T-helper 2 cell treated with Interferon-gamma antibody and Interleukin-4, amounts not matched to agents 100 ng/mL and 5 ng/mL, for 36 hours (primary cell): ENCODE measurements at regions not wholly inside any gene's neighbourhood (a gene's known extent, or its start where the extent isn't known, plus 50 kb on each side); places are given as distances from the start of the nearest gene placed in this dataset.

Experiments
- intact Hi-C: fragments of 100-400 bp; cut with micrococcal nuclease; formaldehyde crosslinking; loops from one replicate; pipeline ENCODE4 v1.15.1; 2023

DNA sequence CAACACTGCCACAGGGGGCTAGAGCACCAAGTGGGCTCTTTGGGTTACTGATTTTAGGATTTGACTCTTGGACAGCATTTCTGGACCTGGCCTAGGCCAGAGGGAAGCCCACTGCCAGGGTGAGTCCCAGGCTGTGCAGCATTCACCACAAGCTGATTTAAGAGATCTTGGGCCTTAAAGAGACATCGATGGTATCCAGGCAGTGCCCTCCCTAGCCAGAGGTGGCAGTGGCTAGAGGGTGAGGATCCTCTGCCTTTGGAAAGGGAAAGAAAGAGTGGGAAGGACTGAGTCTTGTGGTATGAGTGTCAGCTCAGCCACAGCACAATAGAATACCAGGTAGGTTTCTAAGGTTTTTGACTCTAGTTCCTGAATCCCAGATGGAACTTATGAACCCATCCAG, 613.9 kb downstream of the FAT4 start:
- intact Hi-C loops = no loop called here

DNA sequence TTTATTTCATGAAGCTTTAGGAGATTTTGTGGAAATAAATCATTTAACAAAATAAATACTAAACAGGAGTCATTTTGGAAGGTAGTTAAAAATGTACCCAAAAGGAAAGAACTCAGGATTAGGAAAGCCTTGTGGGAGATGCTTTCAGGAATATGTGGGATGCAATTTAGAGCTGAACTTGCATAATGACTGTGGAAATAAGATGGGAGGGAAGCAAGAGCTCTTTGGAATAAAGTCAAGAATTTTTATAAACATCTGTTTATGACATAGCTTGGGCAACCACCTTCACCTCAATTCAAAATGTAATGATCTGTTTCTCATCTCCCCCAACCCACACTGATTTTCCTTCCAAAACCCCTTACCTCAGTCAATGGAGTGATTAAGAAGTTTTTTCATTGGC, 623.8 kb downstream of the FAT4 start:
- intact Hi-C loops = no loop called here

GRCh38 chr4:125940426-125940825, 625.7 kb downstream of the FAT4 start:
- intact Hi-C loops = no loop called here

- intact Hi-C loops = no loop called here
Measured at GRCh38 chr4:125944966-125945365, 630.2 kb downstream of the FAT4 start.

DNA sequence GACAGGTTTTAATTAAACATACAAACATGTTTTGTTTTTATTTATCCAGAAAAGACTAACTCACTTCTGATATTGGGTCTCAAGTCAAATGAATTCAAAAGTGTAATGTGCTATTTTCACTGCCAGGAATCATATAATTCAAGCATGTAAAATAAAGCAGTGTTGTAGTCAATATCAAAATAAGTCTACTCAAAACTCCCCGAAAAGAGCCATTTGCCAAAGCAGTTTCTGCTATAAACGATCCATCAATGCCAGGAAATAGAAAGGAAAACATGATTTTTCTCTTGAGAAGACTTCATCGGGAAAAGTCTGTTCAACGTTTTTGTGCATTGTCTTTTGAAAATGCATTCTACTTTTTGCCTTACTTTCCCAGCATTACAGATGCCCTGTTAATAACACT, 633.3 kb downstream of the FAT4 start:
- intact Hi-C loops = no loop called here

- intact Hi-C loops = no loop called here
Measured at GRCh38 chr4:125951261-125951887, 636.6 kb downstream of the FAT4 start.

DNA sequence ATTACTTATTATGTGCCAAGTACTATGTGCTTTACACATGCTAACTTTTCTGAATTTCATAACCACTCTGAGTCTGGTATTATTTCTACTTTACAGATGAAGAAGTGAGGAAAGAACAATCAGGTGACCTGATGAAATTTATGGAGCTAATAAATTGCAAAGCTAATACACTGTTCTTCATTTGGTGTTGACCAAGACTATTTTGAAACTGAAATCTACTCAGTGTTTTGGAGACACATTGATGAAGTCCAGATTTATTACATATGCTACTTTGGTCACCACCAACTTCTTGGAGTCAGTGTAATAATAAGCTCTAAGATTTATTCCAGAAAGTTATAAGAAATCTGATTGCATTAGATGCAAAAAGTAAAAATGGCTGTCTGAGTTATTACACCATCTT, 637.9 kb downstream of the FAT4 start:
- intact Hi-C loops = no loop called here

DNA sequence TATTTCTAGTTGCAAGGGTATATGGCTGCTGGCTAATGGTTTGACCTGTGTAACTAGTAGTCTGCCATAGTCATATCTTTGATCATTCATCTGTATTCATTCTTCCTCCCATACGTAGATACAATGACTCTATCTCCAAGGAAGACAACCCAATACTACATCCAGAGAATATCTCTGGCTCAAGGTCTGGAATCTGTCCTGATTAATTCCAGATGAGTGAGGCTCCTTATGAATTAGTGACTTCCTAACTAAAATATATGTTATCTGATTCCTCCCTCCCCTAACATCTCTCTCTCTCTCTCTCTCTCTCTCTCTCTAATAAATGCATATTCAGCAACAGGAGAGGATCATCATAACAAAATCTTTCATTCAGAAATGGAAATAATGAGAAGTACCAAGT, 641.5 kb downstream of the FAT4 start:
- intact Hi-C loops = no loop called here

DNA sequence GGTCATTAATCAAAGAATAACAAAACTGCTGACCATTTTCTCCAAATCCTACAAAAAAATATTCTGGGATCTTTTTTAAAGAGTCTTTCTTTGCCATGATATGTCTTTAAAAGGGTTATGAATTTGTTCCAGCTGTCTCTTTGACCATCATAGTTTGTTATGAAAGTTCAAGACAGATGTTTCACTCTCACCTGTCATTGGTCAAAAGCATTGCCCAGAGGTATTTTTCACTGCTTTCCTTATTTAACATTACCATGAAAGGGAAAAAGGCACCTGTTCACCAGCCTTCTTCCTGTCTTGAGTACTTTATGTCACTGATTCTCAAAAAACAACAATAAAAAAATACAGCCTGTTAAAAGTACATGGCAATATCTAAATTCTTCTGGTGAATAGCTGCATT, 643.8 kb downstream of the FAT4 start:
- intact Hi-C loops = no loop called here

DNA sequence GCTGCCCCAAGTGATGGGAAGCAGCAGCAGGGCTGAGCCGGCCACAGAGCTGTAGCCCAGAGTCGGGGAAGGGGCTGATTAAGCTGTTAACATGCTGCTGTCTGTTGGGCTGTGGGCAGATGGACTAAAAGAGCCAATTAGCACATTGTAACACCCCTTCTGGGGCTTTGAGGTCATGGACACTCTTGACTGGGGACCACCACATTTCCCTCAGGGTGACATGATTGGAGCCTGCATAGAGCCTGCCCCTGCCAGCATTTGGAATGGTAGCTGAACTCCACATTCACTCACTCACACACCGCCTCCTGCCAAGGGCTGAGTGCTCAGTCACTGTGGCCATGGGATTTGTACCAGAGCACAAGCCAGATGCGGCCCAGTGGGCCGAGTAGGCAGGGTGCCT, 646.9 kb downstream of the FAT4 start:
- intact Hi-C loops = no loop called here

DNA sequence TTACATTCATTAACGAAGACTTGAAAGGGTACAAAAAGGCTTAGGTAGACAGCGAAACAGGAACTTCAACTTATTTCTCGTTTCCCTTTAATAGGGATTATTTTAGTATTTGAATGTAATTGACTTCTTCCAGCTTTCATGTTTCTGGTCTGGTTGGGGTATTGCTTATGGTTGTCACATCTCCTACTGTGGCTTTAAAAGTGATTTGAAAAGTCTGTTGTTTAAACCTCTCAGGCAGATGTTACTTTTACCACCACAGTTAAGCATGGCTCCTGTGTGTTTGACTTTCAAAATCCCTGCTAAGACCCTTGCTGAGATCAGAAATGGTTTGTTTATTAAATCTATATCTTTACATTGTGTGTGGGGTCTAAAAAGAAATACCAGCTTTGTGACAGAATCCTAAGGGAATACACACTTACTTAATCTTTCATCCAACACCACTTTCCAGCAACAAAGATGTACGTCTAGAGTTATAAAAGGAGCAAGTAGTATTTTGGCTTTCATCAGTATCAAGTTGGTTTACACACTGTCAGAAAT, 661.2 kb downstream of the FAT4 start:
- intact Hi-C loops = no loop called here

DNA sequence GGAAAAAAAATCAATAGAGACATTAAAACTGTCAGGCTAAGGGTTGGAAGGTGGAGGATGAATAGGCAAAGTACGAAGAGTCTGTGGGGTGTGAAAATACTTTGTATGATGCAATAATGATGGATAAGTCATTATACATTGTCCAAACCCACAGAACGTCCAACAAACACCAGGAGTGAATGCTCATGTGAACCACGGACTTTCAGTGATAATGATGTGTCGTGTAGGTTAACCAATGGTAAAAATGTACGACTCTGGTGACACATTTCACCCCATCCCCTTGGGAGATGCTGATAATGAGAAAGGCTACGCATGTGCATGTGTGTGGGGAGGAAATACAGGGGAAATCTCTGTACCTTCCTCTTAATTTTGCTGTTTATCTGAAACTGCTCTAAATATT, 665.2 kb downstream of the FAT4 start:
- intact Hi-C loops = no loop called here

- intact Hi-C loops = no loop called here
Measured at GRCh38 chr4:125983168-125983567, 668.4 kb downstream of the FAT4 start.

DNA sequence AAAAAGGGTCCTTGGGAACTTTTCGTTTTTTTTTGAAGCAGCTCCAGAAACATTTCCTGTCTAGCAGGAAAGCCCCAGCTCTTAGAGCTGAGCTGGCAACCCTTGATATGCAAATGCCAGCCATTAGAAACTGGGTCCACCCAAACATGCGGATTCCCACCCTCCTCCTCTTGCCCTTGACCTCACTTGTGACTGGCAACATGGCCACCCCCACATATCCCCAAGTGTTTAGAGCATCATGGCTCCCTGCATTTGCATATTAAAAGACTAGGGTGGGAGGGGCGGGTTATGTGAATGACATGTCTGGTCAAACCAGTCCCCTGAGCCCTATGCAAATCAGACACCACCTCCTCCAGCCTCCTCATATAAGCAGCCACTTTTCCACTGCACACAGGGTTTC, 671.1 kb downstream of the FAT4 start:
- intact Hi-C loops = no loop called here

DNA sequence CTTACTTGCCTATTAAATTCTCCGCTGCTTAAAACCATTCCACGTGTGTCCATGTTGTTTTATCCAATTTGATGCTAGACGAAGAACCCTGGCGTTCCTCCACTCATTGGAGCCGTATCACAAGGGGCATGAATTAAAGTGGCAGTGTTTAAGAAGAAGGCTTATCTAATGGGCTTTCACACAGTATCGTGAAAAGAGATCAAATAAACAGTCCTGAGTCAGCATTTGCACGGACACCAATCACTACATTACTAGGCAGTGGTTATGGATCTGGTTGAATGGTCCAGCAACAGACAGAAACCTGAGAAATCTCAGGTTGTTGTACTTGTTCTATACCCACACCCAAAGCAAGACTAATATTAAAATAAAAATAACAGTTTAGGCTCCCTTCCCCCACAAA, 671.6 kb downstream of the FAT4 start:
- intact Hi-C loops = no loop called here

DNA sequence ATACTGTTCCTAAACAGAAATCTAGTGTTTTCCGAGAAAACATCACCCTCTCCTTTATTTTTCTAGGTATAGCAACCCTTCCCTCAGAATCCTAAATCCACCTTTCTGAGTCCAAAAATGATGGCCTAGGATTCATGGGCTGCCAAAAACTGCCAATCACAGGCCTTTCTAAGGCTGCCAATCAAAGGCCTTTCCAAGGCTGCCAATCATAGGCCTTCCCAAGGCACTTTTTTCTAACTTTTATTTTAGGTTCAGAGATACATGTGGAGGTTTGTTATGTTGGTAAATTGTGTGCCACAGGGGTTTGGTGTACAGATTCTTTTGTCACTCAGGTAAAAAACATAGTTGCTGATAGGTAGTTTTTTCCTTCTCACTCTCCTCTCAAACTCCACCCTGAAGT, 673.7 kb downstream of the FAT4 start:
- intact Hi-C loops = no loop called here

DNA sequence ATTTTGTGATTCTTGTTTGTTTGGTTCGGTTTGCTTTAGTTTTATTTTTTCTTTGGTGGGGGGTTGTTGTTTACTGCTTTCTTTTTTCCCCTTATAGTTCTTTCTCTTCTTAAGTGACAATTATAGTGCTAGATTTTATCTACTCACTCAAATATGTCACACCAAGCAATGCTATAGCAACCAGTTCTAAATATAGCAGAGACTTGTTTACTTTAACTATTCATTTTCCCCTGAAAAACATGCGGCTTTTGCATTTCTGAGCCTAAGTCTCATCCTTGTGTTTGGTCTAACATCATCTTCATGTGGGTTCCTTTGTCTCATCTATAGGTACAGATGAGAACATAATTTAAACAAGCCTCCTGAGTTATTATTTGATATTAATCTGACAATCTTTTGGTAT, 676.6 kb downstream of the FAT4 start:
- intact Hi-C loops = no loop called here

- intact Hi-C loops = no loop called here
Measured at GRCh38 chr4:125992891-125993290, 678.1 kb downstream of the FAT4 start.

DNA sequence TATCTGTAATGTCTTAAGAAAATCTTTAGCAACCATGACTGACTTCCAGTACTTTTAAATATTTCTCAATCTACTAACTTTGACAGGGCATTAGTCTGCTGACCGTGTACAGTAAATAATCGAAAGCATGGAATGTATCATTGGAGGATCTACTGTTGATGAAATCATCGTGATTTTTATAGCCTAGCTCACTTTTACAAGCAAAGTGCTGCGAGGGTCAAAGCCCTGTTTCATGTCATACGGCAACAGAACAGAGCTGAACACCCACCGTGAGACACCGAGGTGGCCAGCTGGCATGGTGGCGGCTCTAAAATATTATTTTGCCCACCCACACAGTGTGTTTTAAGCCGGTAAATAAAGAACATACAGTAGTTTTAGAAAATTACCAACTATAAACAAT, 679.3 kb downstream of the FAT4 start:
- intact Hi-C loops = no loop called here

DNA sequence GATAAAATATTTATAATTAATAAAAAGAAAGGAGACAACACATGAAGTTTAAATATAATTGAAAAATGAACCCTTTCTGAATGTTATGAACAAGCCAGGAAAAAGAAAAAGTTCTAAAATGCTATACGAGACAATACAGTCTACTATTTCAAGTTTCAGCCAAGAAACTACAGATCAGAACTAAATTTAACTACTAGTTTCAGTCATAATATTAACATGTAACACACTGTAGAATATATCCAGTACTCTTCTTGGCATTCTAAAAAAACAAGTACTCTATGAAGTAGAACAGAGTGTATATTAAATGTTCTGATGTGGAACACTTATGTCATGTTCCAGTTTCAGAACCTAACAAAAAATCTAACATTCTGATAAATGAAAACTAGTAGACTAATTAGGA, 679.7 kb downstream of the FAT4 start:
- intact Hi-C loops = no loop called here

GRCh38 chr4:126004941-126005340, 690.2 kb downstream of the FAT4 start:
- intact Hi-C loops = no loop called here

- intact Hi-C loops = no loop called here
Measured at GRCh38 chr4:126007142-126007541, 692.4 kb downstream of the FAT4 start.

DNA sequence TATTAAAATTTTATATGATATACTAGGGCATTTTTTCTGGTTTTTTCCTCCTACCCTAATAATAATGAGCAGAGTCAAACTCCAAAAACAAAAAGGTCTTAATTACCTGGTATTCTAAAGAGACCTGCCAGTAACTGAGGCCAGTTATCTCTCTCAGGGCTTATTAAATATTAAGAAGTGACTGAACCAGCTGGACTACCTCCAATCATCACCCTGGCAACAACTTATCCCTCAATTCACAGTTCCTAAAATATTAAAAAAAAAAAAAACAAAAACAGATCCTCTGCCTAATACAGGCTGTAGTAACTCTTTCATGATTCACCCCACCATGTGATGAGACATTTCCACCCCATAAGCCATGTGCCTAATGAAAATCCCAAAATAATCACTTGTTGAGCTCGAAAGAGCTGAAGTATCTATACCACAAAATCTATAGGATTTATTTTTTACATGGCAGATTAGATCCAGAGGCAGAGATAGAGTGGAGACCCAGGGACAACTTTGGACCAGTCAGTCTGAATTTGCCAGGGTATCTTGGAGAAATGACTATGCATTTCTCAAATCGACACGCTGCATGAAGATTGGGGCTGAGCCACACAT, 698.0 kb downstream of the FAT4 start:
- intact Hi-C loops = no loop called here
